SK-N-SH (cell line): ENCODE measurements at regions not wholly inside any gene's neighbourhood (a gene's known extent, or its start where the extent isn't known, plus 50 kb on each side); places are given as distances from the start of the nearest gene placed in this dataset.

Source experiments
- CTCF ChIA-PET: fragments of 300-600, 350-600 bp; formaldehyde crosslinking; extraction: SDS; loops from one replicate; lab custom pipeline; 2021; lab: Yijun Ruan, JAX
- POLR2A ChIA-PET: fragments of 350-600 bp; sonication (Branson Sonifier 250); formaldehyde crosslinking; extraction: SDS; loops from one replicate; lab custom pipeline; 2020; ENCODE audit warnings: antibody characterized with exemption, inconsistent platforms; lab: Yijun Ruan, JAX
- DNase-seq: peaks from one replicate; pipeline ENCODE4 v3.0.0; 2012
- H2AFZ ChIP-seq: fragments of 200-600 bp; sonication (generic); 2 replicates; pipeline ENCODE4 v1.8.1; 2016; ENCODE audit warnings: antibody characterized with exemption, mild to moderate bottlenecking, low read depth
- H3F3A ChIP-seq: fragments of 200-600 bp; sonication (generic); replicated peaks from 2 replicates; pipeline ENCODE3; 2016; ENCODE audit warnings: antibody characterized with exemption, mild to moderate bottlenecking; ENCODE audit not compliant: insufficient read depth
- H3K27ac ChIP-seq, 2 experiments: fragments of 200-500 bp in 1 of 2; fragments of 200-600 bp in 1 of 2; sonication (Bioruptor generic) in 1 of 2; sonication (generic), shearing (Covaris generic) in 1 of 2; 2 replicates each; pipeline versions ENCODE4 v1.5.1 to v1.6.1; 2014 to 2016; ENCODE audit warnings: low read depth in 2 of 2, inconsistent platforms in 1 of 2, low read length in 1 of 2, mild to moderate bottlenecking in 1 of 2, mixed read lengths in 1 of 2
- H3K27me3 ChIP-seq: fragments of 200-600 bp; sonication (generic), shearing (Covaris generic); 2 replicates; pipeline ENCODE4 v1.6.1; 2016; ENCODE audit warnings: mixed run types; ENCODE audit not compliant: insufficient read depth
- H3K36me3 ChIP-seq, 2 experiments: fragments of 200-500 bp in 1 of 2; fragments of 200-600 bp in 1 of 2; sonication (Bioruptor generic) in 1 of 2; sonication (generic) in 1 of 2; replicated peaks in 1 of 2; 2 replicates each; pipeline versions ENCODE3 to v1.5.1; 2014 to 2016; ENCODE audit warnings: low read length in 1 of 2, mild to moderate bottlenecking in 1 of 2; ENCODE audit not compliant: insufficient read depth in 2 of 2, control insufficient read depth in 1 of 2
- H3K4me1 ChIP-seq, 2 experiments: fragments of 200-500 bp in 1 of 2; fragments of 200-600 bp in 1 of 2; sonication (Bioruptor generic) in 1 of 2; sonication (generic), shearing (Covaris generic) in 1 of 2; 2 replicates each; pipeline versions ENCODE4 v1.5.1 to v1.6.1; 2014 to 2016; ENCODE audit warnings: low read depth in 1 of 2, low read length in 1 of 2, mixed run types in 1 of 2; ENCODE audit not compliant: insufficient read depth in 2 of 2, control insufficient read depth in 1 of 2
- H3K4me2 ChIP-seq: fragments of 200-600 bp; sonication (generic), shearing (Covaris generic); 2 replicates; pipeline ENCODE4 v1.6.1; 2017; ENCODE audit warnings: mixed run types
- H3K4me3 ChIP-seq, 2 experiments: fragments of 200-500 bp in 1 of 2; fragments of 200-600 bp in 1 of 2; sonication (Bioruptor generic) in 1 of 2; sonication (generic), shearing (Covaris generic) in 1 of 2; 2 replicates each; pipeline versions ENCODE4 v1.5.1 to v1.8.1; 2014 to 2016; ENCODE audit warnings: low read depth in 2 of 2, inconsistent platforms in 1 of 2, low read length in 1 of 2, mild to moderate bottlenecking in 1 of 2, mixed read lengths in 1 of 2, moderate library complexity in 1 of 2
- H3K79me2 ChIP-seq: fragments of 200-600 bp; sonication (generic); 2 replicates; pipeline ENCODE4 v1.8.1; 2017; ENCODE audit warnings: mild to moderate bottlenecking; ENCODE audit not compliant: insufficient read depth
- H3K9ac ChIP-seq: fragments of 200-600 bp; sonication (generic); 2 replicates; pipeline ENCODE4 v1.6.1; 2017; ENCODE audit warnings: mixed run types
- H3K9me2 ChIP-seq: fragments of 200-600 bp; sonication (generic); 2 replicates; pipeline ENCODE4 v1.6.1; 2017; ENCODE audit warnings: mixed run types
- H3K9me3 ChIP-seq: fragments of 200-600 bp; sonication (generic); 2 replicates; pipeline ENCODE4 v1.6.1; 2017; ENCODE audit warnings: mixed run types, mild to moderate bottlenecking, moderate library complexity
- H4K20me1 ChIP-seq: fragments of 200-600 bp; sonication (generic); 2 replicates; pipeline ENCODE4 v1.6.1; 2017; ENCODE audit warnings: mild to moderate bottlenecking, mixed run types; ENCODE audit not compliant: insufficient read depth
- EP300 ChIP-seq, 2 experiments: IDR thresholded peaks; 2 replicates each; pipeline versions ENCODE4 v1.4.0 to v1.6.1; 2012; ENCODE audit warnings: borderline replicate concordance in 1 of 2, low read depth in 1 of 2, low read length in 1 of 2
- FOSL2 ChIP-seq: IDR thresholded peaks from 2 replicates; pipeline ENCODE4 v1.4.0; 2012; ENCODE audit warnings: low read depth, mild to moderate bottlenecking, moderate library complexity, borderline replicate concordance
- GABPA ChIP-seq: IDR thresholded peaks from 2 replicates; pipeline ENCODE4 v1.4.0; 2012; ENCODE audit warnings: low read depth, mild to moderate bottlenecking
- MEF2A ChIP-seq: IDR thresholded peaks from 2 replicates; pipeline ENCODE4 v1.4.0; 2012; ENCODE audit warnings: low read depth, borderline replicate concordance
- NRF1 ChIP-seq: IDR thresholded peaks from 2 replicates; pipeline ENCODE4 v1.6.1; 2012; ENCODE audit warnings: low read depth, mild to moderate bottlenecking, low read length
- RAD21 ChIP-seq: IDR thresholded peaks from 2 replicates; pipeline ENCODE4 v1.6.1; 2012; ENCODE audit warnings: mild to moderate bottlenecking, low read length
- RXRA ChIP-seq: IDR thresholded peaks from 2 replicates; pipeline ENCODE4 v1.4.0; 2012; ENCODE audit warnings: low read depth, mild to moderate bottlenecking, borderline replicate concordance
- SMC3 ChIP-seq: IDR thresholded peaks from 2 replicates; pipeline ENCODE4 v1.6.1; 2012; ENCODE audit warnings: low read depth, low read length, improper control_type of control experiment
- TAF1 ChIP-seq: IDR thresholded peaks from 2 replicates; pipeline ENCODE4 v1.6.1; 2012; ENCODE audit warnings: low read depth, mild to moderate bottlenecking, low read length, moderate library complexity, borderline replicate concordance
- TEAD4 ChIP-seq: IDR thresholded peaks from 2 replicates; pipeline ENCODE4 v1.4.0; 2012; ENCODE audit warnings: mild to moderate bottlenecking, borderline replicate concordance; ENCODE audit not compliant: insufficient read depth
- YY1 ChIP-seq: IDR thresholded peaks from 2 replicates; pipeline ENCODE4 v1.4.0; 2012; ENCODE audit warnings: low read depth, mild to moderate bottlenecking
- WGBS: methylation state at CpG from one replicate; pipeline ENCODE4 v1.1.6; 2017; ENCODE audit warnings: low lambda C conversion rate; 5-methylcytosine and 5-hydroxymethylcytosine counted together
- TF ChIP-seq, protein P1 (sequence below): IDR thresholded peaks from 2 replicates; pipeline ENCODE4 v1.6.1; 2012; ENCODE audit warnings: mild to moderate bottlenecking, low read depth, low read length, moderate library complexity
- TF ChIP-seq, protein P2 (sequence below): IDR thresholded peaks from 2 replicates; pipeline ENCODE4; 2012
- TF ChIP-seq, protein P3 (sequence below): IDR thresholded peaks from 2 replicates; pipeline ENCODE4 v1.4.0; 2012; ENCODE audit warnings: low read depth, borderline replicate concordance
- TF ChIP-seq, protein P4 (sequence below): fragments of 150-350 bp; IDR thresholded peaks from 2 replicates; pipeline ENCODE4 v1.6.1; 2016; ENCODE audit warnings: mild to moderate bottlenecking, low read depth, low read length

DNA sequence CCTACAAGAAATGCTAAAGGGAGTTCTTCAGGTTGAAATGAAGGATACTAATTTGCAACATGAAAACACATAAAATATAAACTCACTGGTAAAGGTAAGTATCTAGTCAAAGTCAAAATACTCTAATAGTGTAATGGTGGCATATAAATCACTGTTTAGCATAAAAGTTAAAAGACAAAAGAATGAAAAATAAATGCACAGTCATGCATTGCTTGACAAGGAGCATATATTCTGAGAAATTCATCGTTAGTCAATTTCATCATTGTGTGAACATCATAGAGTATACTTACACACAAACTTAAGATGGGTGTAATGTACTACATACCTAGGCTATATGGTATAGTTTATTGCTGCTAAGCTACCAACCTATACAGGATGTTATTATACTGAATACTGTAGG is 194.4 kb upstream of the PDE5A start:
- Histone ChIP-seq H3K4me3 (no peak overlapping the region), H3K27ac (no peak overlapping the region), H3K9me2 (no peaks in the 10 kb centered on the region), H3K27me3 (no peaks in the 10 kb centered on the region), H3K79me2 (no peaks in the 10 kb centered on the region), H2AFZ (no peak overlapping the region), H4K20me1 (no peaks in the 10 kb centered on the region), H3K9me3 (no peaks in the 10 kb centered on the region), H3K36me3 (no peaks in the 10 kb centered on the region), H3K4me2 (no peak overlapping the region), H3K9ac (no peak overlapping the region), H3K4me1 (no peaks in the 10 kb centered on the region), H3F3A (no peaks in the 10 kb centered on the region)
- CTCF ChIA-PET: interaction anchor here (1.0 kb wide), 1 partner anchor 194 kb away, joined by 4 read pairs; the partner anchor contains the start of gene PDE5A
- TF ChIP-seq EP300 (IDR thresholded peaks at IDR 0.05; ENCODE audit: borderline replicate concordance in 1 of 2, low read depth in 1 of 2, low read length in 1 of 2): no peak
- TF ChIP-seq, protein P1, sequence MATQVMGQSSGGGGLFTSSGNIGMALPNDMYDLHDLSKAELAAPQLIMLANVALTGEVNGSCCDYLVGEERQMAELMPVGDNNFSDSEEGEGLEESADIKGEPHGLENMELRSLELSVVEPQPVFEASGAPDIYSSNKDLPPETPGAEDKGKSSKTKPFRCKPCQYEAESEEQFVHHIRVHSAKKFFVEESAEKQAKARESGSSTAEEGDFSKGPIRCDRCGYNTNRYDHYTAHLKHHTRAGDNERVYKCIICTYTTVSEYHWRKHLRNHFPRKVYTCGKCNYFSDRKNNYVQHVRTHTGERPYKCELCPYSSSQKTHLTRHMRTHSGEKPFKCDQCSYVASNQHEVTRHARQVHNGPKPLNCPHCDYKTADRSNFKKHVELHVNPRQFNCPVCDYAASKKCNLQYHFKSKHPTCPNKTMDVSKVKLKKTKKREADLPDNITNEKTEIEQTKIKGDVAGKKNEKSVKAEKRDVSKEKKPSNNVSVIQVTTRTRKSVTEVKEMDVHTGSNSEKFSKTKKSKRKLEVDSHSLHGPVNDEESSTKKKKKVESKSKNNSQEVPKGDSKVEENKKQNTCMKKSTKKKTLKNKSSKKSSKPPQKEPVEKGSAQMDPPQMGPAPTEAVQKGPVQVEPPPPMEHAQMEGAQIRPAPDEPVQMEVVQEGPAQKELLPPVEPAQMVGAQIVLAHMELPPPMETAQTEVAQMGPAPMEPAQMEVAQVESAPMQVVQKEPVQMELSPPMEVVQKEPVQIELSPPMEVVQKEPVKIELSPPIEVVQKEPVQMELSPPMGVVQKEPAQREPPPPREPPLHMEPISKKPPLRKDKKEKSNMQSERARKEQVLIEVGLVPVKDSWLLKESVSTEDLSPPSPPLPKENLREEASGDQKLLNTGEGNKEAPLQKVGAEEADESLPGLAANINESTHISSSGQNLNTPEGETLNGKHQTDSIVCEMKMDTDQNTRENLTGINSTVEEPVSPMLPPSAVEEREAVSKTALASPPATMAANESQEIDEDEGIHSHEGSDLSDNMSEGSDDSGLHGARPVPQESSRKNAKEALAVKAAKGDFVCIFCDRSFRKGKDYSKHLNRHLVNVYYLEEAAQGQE: no peak
- no peak for TF ChIP-seq TEAD4
- TF ChIP-seq NRF1: no peak
- TF ChIP-seq, protein P2, sequence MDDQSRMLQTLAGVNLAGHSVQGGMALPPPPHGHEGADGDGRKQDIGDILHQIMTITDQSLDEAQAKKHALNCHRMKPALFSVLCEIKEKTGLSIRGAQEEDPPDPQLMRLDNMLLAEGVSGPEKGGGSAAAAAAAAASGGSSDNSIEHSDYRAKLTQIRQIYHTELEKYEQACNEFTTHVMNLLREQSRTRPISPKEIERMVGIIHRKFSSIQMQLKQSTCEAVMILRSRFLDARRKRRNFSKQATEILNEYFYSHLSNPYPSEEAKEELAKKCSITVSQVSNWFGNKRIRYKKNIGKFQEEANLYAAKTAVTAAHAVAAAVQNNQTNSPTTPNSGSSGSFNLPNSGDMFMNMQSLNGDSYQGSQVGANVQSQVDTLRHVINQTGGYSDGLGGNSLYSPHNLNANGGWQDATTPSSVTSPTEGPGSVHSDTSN: no peak
- TF ChIP-seq, protein P3, sequence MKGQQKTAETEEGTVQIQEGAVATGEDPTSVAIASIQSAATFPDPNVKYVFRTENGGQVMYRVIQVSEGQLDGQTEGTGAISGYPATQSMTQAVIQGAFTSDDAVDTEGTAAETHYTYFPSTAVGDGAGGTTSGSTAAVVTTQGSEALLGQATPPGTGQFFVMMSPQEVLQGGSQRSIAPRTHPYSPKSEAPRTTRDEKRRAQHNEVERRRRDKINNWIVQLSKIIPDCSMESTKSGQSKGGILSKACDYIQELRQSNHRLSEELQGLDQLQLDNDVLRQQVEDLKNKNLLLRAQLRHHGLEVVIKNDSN: no peak
- no peak for TF ChIP-seq YY1
- no peak for TF ChIP-seq TAF1
- TF ChIP-seq SMC3: no peak
- TF ChIP-seq, protein P4, sequence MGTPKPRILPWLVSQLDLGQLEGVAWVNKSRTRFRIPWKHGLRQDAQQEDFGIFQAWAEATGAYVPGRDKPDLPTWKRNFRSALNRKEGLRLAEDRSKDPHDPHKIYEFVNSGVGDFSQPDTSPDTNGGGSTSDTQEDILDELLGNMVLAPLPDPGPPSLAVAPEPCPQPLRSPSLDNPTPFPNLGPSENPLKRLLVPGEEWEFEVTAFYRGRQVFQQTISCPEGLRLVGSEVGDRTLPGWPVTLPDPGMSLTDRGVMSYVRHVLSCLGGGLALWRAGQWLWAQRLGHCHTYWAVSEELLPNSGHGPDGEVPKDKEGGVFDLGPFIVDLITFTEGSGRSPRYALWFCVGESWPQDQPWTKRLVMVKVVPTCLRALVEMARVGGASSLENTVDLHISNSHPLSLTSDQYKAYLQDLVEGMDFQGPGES: no peak
- TF ChIP-seq RAD21: no peak
- no peak for TF ChIP-seq FOSL2
- TF ChIP-seq GABPA: no peak
- TF ChIP-seq MEF2A: no peak
- TF ChIP-seq RXRA: no peak
- no peak for DNase-seq
- POLR2A ChIA-PET: no interaction called here
- WGBS: 38% methylated on average over 1 of the region's 1 CpG
